ENCODE measurements at regions not wholly inside any gene's neighbourhood (a gene's known extent, or its start where the extent isn't known, plus 50 kb on each side); places are given as distances from the start of the nearest gene placed in this dataset.

DNA sequence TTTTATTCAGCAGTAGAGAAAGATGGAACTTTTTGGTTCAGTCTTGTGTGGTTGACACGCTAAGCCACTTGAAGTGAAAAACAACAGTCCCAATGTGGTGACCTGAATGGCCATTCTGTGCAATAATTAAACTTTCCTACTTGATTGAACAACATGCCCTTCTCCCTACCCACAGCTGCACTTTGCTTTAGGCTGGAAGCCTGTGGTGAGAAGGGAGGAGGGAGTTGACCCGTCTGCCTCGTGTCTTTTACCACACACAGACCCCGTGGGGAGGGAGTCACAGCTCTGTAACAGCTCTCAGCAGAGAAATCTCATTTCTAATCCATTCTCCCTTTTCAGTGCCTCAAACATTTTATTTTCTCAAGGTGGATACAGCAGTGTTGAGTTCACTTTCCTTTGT is 138.2 kb upstream of the PKDCC start:
- H3K9me3 Mint-ChIP-seq (ENCODE audit: low read depth) = peaks cover 4% of the 10 kb centered on the region
- no peaks in the 10 kb centered on the region for H3K27me3 Mint-ChIP-seq (ENCODE audit: low read depth)
- TF ChIP-seq, protein P1, sequence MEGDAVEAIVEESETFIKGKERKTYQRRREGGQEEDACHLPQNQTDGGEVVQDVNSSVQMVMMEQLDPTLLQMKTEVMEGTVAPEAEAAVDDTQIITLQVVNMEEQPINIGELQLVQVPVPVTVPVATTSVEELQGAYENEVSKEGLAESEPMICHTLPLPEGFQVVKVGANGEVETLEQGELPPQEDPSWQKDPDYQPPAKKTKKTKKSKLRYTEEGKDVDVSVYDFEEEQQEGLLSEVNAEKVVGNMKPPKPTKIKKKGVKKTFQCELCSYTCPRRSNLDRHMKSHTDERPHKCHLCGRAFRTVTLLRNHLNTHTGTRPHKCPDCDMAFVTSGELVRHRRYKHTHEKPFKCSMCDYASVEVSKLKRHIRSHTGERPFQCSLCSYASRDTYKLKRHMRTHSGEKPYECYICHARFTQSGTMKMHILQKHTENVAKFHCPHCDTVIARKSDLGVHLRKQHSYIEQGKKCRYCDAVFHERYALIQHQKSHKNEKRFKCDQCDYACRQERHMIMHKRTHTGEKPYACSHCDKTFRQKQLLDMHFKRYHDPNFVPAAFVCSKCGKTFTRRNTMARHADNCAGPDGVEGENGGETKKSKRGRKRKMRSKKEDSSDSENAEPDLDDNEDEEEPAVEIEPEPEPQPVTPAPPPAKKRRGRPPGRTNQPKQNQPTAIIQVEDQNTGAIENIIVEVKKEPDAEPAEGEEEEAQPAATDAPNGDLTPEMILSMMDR (IDR thresholded peaks at IDR 0.05) = no peak
- peak overlapping the region; percentile 73 for H3K27ac Mint-ChIP-seq (ENCODE audit: unreplicated experiment)
- DNase-seq (ENCODE audit: low spot score) = no peak
- peaks cover 2% of the 10 kb centered on the region for H3K36me3 Mint-ChIP-seq (ENCODE audit: low read depth)
- H3K4me1 Mint-ChIP-seq (ENCODE audit: low read depth) = peaks cover 55% of the 10 kb centered on the region
- H3K4me3 Mint-ChIP-seq (ENCODE audit: unreplicated experiment) = no peak overlapping the region

DNA sequence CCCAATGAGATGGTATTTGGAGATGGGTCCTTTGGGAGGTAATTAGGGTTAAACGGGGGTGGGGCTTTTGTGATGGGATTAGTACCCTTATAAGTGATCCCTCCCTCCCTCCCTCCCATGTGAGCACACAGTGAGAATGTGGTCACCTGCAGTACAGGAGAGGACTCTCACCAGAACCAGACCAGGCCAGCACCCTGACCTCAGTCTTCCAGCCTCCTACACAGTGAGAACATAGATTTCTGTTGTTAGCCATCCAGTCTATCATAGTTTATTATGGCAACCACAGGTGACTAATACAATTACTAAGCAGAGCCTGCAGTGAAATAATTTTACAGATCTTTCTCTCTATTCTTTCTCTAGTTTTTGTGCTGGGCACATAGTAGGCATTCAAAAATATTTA is 137.7 kb upstream of the PKDCC start:
- Mint-ChIP-seq H3K27me3 (ENCODE audit: low read depth) (no peaks in the 10 kb centered on the region), H3K36me3 (ENCODE audit: low read depth) (peaks cover 2% of the 10 kb centered on the region), H3K27ac (ENCODE audit: unreplicated experiment) (no peak overlapping the region), H3K9me3 (ENCODE audit: low read depth) (peaks cover 4% of the 10 kb centered on the region), H3K4me1 (ENCODE audit: low read depth) (peaks cover 49% of the 10 kb centered on the region), H3K4me3 (ENCODE audit: unreplicated experiment) (no peak overlapping the region)
- TF ChIP-seq, protein P1 (IDR thresholded peaks at IDR 0.05) = no peak
- DNase-seq (ENCODE audit: low spot score) = no peak

DNA sequence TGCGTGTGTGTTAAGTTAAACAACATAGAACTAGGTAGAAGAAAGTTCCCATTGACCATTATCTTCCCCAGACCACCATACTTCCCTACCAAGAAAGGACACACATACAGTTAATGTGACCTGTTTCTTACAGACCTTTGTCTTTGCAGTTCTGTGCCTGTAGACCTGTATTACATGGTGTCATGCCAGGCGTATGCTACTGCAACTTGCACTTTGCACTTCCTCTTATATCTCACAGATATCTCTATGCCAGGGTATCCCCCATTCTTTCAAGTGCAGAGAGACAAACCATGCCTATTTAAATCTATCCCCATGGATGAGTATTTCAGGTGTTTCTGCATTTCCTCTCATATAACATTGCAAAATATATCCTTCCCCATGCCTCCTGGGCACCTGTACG is 136.8 kb upstream of the PKDCC start:
- Mint-ChIP-seq H3K4me3 (ENCODE audit: unreplicated experiment) (no peak overlapping the region), H3K27me3 (ENCODE audit: low read depth) (no peaks in the 10 kb centered on the region), H3K27ac (ENCODE audit: unreplicated experiment) (no peak overlapping the region), H3K36me3 (ENCODE audit: low read depth) (peaks cover 2% of the 10 kb centered on the region), H3K9me3 (ENCODE audit: low read depth) (peaks cover 4% of the 10 kb centered on the region), H3K4me1 (ENCODE audit: low read depth) (peaks cover 41% of the 10 kb centered on the region)
- TF ChIP-seq, protein P1 (IDR thresholded peaks at IDR 0.05) = no peak
- no peak for DNase-seq (ENCODE audit: low spot score)

DNA sequence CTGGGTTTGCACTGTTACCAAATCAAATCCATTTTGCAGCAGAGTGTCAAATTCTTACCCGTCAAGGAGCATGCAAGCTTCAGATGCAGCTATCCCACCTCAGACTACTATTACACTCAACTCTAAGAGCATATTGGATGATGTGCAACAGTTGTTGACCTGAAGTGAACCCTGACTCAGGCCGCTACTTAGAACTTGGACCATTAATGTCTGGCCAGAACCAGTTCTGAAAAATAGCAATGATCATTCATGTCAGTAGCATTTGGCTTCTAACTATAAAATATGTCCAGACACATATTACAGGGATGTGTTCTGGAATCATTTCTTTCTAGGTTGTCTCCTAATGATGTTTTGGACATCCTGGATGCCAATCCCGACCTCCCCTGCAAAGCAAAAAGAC is 135.5 kb upstream of the PKDCC start:
- H3K9me3 Mint-ChIP-seq (ENCODE audit: low read depth) = peaks cover 4% of the 10 kb centered on the region
- TF ChIP-seq, protein P1 (IDR thresholded peaks at IDR 0.05) = no peak
- no peaks in the 10 kb centered on the region for H3K27me3 Mint-ChIP-seq (ENCODE audit: low read depth)
- H3K4me1 Mint-ChIP-seq (ENCODE audit: low read depth) = peaks cover 28% of the 10 kb centered on the region
- no peak for DNase-seq (ENCODE audit: low spot score)
- no peak overlapping the region for H3K4me3 Mint-ChIP-seq (ENCODE audit: unreplicated experiment)
- H3K36me3 Mint-ChIP-seq (ENCODE audit: low read depth) = peaks cover 2% of the 10 kb centered on the region
- H3K27ac Mint-ChIP-seq (ENCODE audit: unreplicated experiment) = no peak overlapping the region

DNA sequence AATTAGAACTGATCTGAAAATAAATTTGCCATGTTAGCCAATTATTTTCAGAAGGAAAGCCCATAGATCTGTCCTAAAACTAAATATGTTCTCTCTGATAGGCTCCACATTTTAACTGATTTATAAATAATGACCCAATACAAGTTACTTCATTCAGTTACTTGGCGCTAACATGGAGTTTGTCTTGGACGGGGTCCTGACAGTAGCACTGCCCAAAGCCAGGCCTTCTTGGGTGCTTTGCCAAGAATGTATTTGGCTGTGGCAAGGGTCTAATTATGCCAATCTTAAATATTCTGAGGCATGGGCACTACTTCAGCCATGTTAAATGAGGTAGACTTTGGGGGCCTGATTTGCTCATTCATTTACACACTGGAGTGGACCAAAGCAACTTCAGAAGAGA is 135.0 kb upstream of the PKDCC start:
- TF ChIP-seq, protein P1 (IDR thresholded peaks at IDR 0.05) = no peak
- peaks cover 4% of the 10 kb centered on the region for H3K9me3 Mint-ChIP-seq (ENCODE audit: low read depth)
- no peak for DNase-seq (ENCODE audit: low spot score)
- no peak overlapping the region for H3K4me3 Mint-ChIP-seq (ENCODE audit: unreplicated experiment)
- H3K36me3 Mint-ChIP-seq (ENCODE audit: low read depth) = peaks cover 2% of the 10 kb centered on the region
- H3K4me1 Mint-ChIP-seq (ENCODE audit: low read depth) = peaks cover 24% of the 10 kb centered on the region
- H3K27me3 Mint-ChIP-seq (ENCODE audit: low read depth) = no peaks in the 10 kb centered on the region
- H3K27ac Mint-ChIP-seq (ENCODE audit: unreplicated experiment) = no peak overlapping the region

Data from chondrocyte (in vitro differentiated cells).